ENCODE measurements at regions not wholly inside any gene's neighbourhood (a gene's known extent, or its start where the extent isn't known, plus 50 kb on each side); places are given as distances from the start of the nearest gene placed in this dataset.

- H3K9me2 ChIP-seq (ENCODE audit: insufficient read depth, low read length), result no peaks in the 10 kb centered on the region
- TF ChIP-seq RAD21 (conservative IDR thresholded peaks at IDR 0.05), result no peak
- no peak for TF ChIP-seq CTCF (IDR thresholded peaks at IDR 0.05; ENCODE audit: poor library complexity, severe bottlenecking)
- TF ChIP-seq EP300 (conservative IDR thresholded peaks at IDR 0.05; ENCODE audit: poor library complexity, severe bottlenecking), result no peak
- TF ChIP-seq EZH2 (IDR thresholded peaks at IDR 0.05; ENCODE audit: borderline replicate concordance, insufficient read depth, low read length, poor library complexity, severe bottlenecking), result no peak
- TF ChIP-seq TAF1 (IDR thresholded peaks at IDR 0.05; ENCODE audit: low read depth), result no peak
- no peak for TF ChIP-seq SMC3 (conservative IDR thresholded peaks at IDR 0.05; ENCODE audit: poor library complexity)
- TF ChIP-seq REST (IDR thresholded peaks at IDR 0.05; ENCODE audit: borderline replicate concordance), result no peak
- no peak for TF ChIP-seq MXI1 (conservative IDR thresholded peaks at IDR 0.05; ENCODE audit: poor library complexity, severe bottlenecking)
- no peak for TF ChIP-seq POLR2AphosphoS5 (IDR thresholded peaks at IDR 0.05)
- no peaks in the 10 kb centered on the region for H3K36me3 ChIP-seq (ENCODE audit: insufficient read depth, low read length)
- H3K9ac ChIP-seq (ENCODE audit: low read length), result no peak overlapping the region
- H2AFZ ChIP-seq (ENCODE audit: low read depth, low read length), result no peak overlapping the region
- no peak overlapping the region for H3K4me3 ChIP-seq (ENCODE audit: low read length)
- H3K27ac ChIP-seq (ENCODE audit: low read length), result no peak overlapping the region
- H3F3A ChIP-seq (ENCODE audit: insufficient read depth, low read length, poor library complexity, severe bottlenecking), result no peaks in the 10 kb centered on the region
- no peaks in the 10 kb centered on the region for H4K20me1 ChIP-seq (ENCODE audit: insufficient read depth)
- H3K4me2 ChIP-seq (ENCODE audit: low read length), result no peak overlapping the region
- H3K79me2 ChIP-seq (replicated peaks; ENCODE audit: insufficient read depth, low read length), result no peaks in the 10 kb centered on the region
- no peaks in the 10 kb centered on the region for H3K9me3 ChIP-seq (ENCODE audit: low read length)
- no peaks in the 10 kb centered on the region for H3K27me3 ChIP-seq (ENCODE audit: insufficient read depth, low read depth, low read length)
Measured at GRCh38 chr5:166093312-166093711, 2198.1 kb upstream of the WWC1 start.

GRCh38 chr5:166102947-166103346, 2188.5 kb upstream of the WWC1 start:
- no peaks in the 10 kb centered on the region for H3K36me3 ChIP-seq (ENCODE audit: insufficient read depth, low read length)
- no peak overlapping the region for H3K4me3 ChIP-seq (ENCODE audit: low read length)
- no peak overlapping the region for H3K27ac ChIP-seq (ENCODE audit: low read length)
- no peak overlapping the region for H3K9ac ChIP-seq (ENCODE audit: low read length)
- no peaks in the 10 kb centered on the region for H3K27me3 ChIP-seq (ENCODE audit: insufficient read depth, low read depth, low read length)
- no peaks in the 10 kb centered on the region for H3K9me3 ChIP-seq (ENCODE audit: low read length)
- no peak overlapping the region for H3K4me2 ChIP-seq (ENCODE audit: low read length)
- TF ChIP-seq TAF1 (IDR thresholded peaks at IDR 0.05; ENCODE audit: low read depth), result no peak
- no peak for TF ChIP-seq MXI1 (conservative IDR thresholded peaks at IDR 0.05; ENCODE audit: poor library complexity, severe bottlenecking)
- no peak for TF ChIP-seq SMC3 (conservative IDR thresholded peaks at IDR 0.05; ENCODE audit: poor library complexity)
- TF ChIP-seq EP300 (conservative IDR thresholded peaks at IDR 0.05; ENCODE audit: poor library complexity, severe bottlenecking), result no peak
- H2AFZ ChIP-seq (ENCODE audit: low read depth, low read length), result no peak overlapping the region
- H3K9me2 ChIP-seq (ENCODE audit: insufficient read depth, low read length), result no peaks in the 10 kb centered on the region
- H3K79me2 ChIP-seq (replicated peaks; ENCODE audit: insufficient read depth, low read length), result no peaks in the 10 kb centered on the region
- H4K20me1 ChIP-seq (ENCODE audit: insufficient read depth), result no peaks in the 10 kb centered on the region
- no peaks in the 10 kb centered on the region for H3F3A ChIP-seq (ENCODE audit: insufficient read depth, low read length, poor library complexity, severe bottlenecking)

GRCh38 chr5:166111021-166111420, 2180.4 kb upstream of the WWC1 start:
- Histone ChIP-seq H3K79me2 (replicated peaks; ENCODE audit: insufficient read depth, low read length) (no peaks in the 10 kb centered on the region), H2AFZ (ENCODE audit: low read depth, low read length) (no peak overlapping the region), H4K20me1 (ENCODE audit: insufficient read depth) (no peaks in the 10 kb centered on the region), H3K36me3 (ENCODE audit: insufficient read depth, low read length) (no peaks in the 10 kb centered on the region), H3F3A (ENCODE audit: insufficient read depth, low read length, poor library complexity, severe bottlenecking) (no peaks in the 10 kb centered on the region), H3K27ac (ENCODE audit: low read length) (no peak overlapping the region), H3K4me2 (ENCODE audit: low read length) (no peak overlapping the region), H3K27me3 (ENCODE audit: insufficient read depth, low read depth, low read length) (no peaks in the 10 kb centered on the region), H3K4me3 (ENCODE audit: low read length) (no peak overlapping the region), H3K9me3 (ENCODE audit: low read length) (no peaks in the 10 kb centered on the region), H3K9me2 (ENCODE audit: insufficient read depth, low read length) (no peaks in the 10 kb centered on the region), H3K9ac (ENCODE audit: low read length) (no peak overlapping the region)
- TF ChIP-seq TAF1 (IDR thresholded peaks at IDR 0.05; ENCODE audit: low read depth), result no peak
- TF ChIP-seq RAD21 (conservative IDR thresholded peaks at IDR 0.05), result no peak
- no peak for TF ChIP-seq EZH2 (IDR thresholded peaks at IDR 0.05; ENCODE audit: borderline replicate concordance, insufficient read depth, low read length, poor library complexity, severe bottlenecking)
- TF ChIP-seq POLR2AphosphoS5 (IDR thresholded peaks at IDR 0.05), result no peak
